ENCODE measurements at regions not wholly inside any gene's neighbourhood (a gene's known extent, or its start where the extent isn't known, plus 50 kb on each side); places are given as distances from the start of the nearest gene placed in this dataset.

- DNase-seq (ENCODE audit: low spot score in 2 of 2): no peak
- 95 to 98% methylated on average over 4 of the region's 4 CpGs for WGBS, 2 donors
- intact Hi-C loops (cut with DNase I; ENCODE audit: low total_unique reads): no loop called here
- no peak overlapping the region for H3K4me3 ChIP-seq (ENCODE audit: low read depth, poor library complexity, severe bottlenecking)
- no peak for TF ChIP-seq CTCF (IDR thresholded peaks at IDR 0.05)
- TF ChIP-seq POLR2A (IDR thresholded peaks at IDR 0.05): no peak
These were observed 636.6 kb upstream of the MAN1A1 start for GRCh38 chr6:119985952-119986736.

GRCh38 chr6:119980802-119981201, 631.2 kb upstream of the MAN1A1 start:
- no peak for DNase-seq (ENCODE audit: low spot score in 2 of 2)
- intact Hi-C loops (cut with DNase I; ENCODE audit: low total_unique reads): no loop called here
- H3K4me3 ChIP-seq (ENCODE audit: low read depth, poor library complexity, severe bottlenecking): no peak overlapping the region
- WGBS, 2 donors: 95 to 96% methylated on average over 1 of the region's 1 CpG
- TF ChIP-seq CTCF (IDR thresholded peaks at IDR 0.05): no peak
- no peak for TF ChIP-seq POLR2A (IDR thresholded peaks at IDR 0.05)

GRCh38 chr6:119979862-119980261, 630.3 kb upstream of the MAN1A1 start:
- no peak for DNase-seq (ENCODE audit: low spot score in 2 of 2)
- intact Hi-C loops (cut with DNase I; ENCODE audit: low total_unique reads): no loop called here
- TF ChIP-seq CTCF (IDR thresholded peaks at IDR 0.05) (no peak), POLR2A (IDR thresholded peaks at IDR 0.05) (no peak)
- WGBS, 2 donors: 14 to 33% methylated on average over 1 of the region's 1 CpG
- H3K4me3 ChIP-seq (ENCODE audit: low read depth, poor library complexity, severe bottlenecking): no peak overlapping the region

- no peak overlapping the region for H3K4me3 ChIP-seq (ENCODE audit: low read depth, poor library complexity, severe bottlenecking)
- intact Hi-C loops (cut with DNase I; ENCODE audit: low total_unique reads): no loop called here
- WGBS, 2 donors: 71 to 77% methylated on average over 2 of the region's 2 CpGs
- DNase-seq (ENCODE audit: low spot score in 2 of 2): no peak
- no peak for TF ChIP-seq CTCF (IDR thresholded peaks at IDR 0.05)
- TF ChIP-seq POLR2A (IDR thresholded peaks at IDR 0.05): no peak
These were observed 628.8 kb upstream of the MAN1A1 start for GRCh38 chr6:119978274-119978889.

GRCh38 chr6:119974430-119975159, 625.0 kb upstream of the MAN1A1 start:
- TF ChIP-seq POLR2A (IDR thresholded peaks at IDR 0.05) (no peak), CTCF (IDR thresholded peaks at IDR 0.05) (no peak)
- no peak overlapping the region for H3K4me3 ChIP-seq (ENCODE audit: low read depth, poor library complexity, severe bottlenecking)
- WGBS, 2 donors: 88 to 90% methylated on average over 6 of the region's 6 CpGs
- no peak for DNase-seq (ENCODE audit: low spot score in 2 of 2)
- intact Hi-C loops (cut with DNase I; ENCODE audit: low total_unique reads): no loop called here

Data from lower leg skin (tissue), 4 donors.